IMR-90 (cell line): ENCODE measurements at regions not wholly inside any gene's neighbourhood (a gene's known extent, or its start where the extent isn't known, plus 50 kb on each side); places are given as distances from the start of the nearest gene placed in this dataset.

ENCODE experiments used
- ATAC-seq: fragments of 200-7000 bp; cut with Tn5 transposase; 2 replicates; pipeline ENCODE4 v1.9.1; 2020; ENCODE audit warnings: low read depth, mild to moderate bottlenecking, moderate library complexity
- BruUV-seq: library from RNA; stranded (reverse); fragments of 400-500 nt; replicated peaks from 2 replicates; lab custom pipeline; 2021; lab: Mats Ljungman, UMichigan
- CTCF ChIA-PET: fragments of 300-600 bp; formaldehyde crosslinking; extraction: SDS; loops from one replicate; lab custom pipeline; 2021; ENCODE audit warnings: antibody characterized with exemption; lab: Yijun Ruan, JAX
- POLR2A ChIA-PET: fragments of 300-600 bp; sonication (Branson Sonifier 250); formaldehyde crosslinking; loops from one replicate; lab custom pipeline; 2022; ENCODE audit warnings: antibody characterized with exemption; ENCODE audit not compliant: unreplicated experiment; lab: Charles Lee
- DNase-seq: peaks from one replicate; pipeline ENCODE4 v3.0.0; 2013
- H2AFZ ChIP-seq: replicated peaks from 2 replicates; pipeline ENCODE3; 2013; ENCODE audit warnings: low read length, mild to moderate bottlenecking; ENCODE audit not compliant: poor library complexity
- H2AK5ac ChIP-seq: 2 replicates; pipeline ENCODE4 v1.6.1; 2013; ENCODE audit warnings: low read depth, low read length, inconsistent platforms
- H2AK9ac ChIP-seq: replicated peaks from 2 replicates; pipeline ENCODE3; 2013; ENCODE audit warnings: mild to moderate bottlenecking, low read depth, low read length, moderate library complexity; ENCODE audit not compliant: poor library complexity
- H2BK120ac ChIP-seq: 2 replicates; pipeline ENCODE4 v1.6.1; 2013; ENCODE audit warnings: low read depth, low read length, inconsistent platforms
- H2BK15ac ChIP-seq: 3 replicates; pipeline ENCODE4 v1.6.1; 2013; ENCODE audit warnings: low read depth, low read length, inconsistent platforms
- H2BK20ac ChIP-seq: 2 replicates; pipeline ENCODE4 v1.6.1; 2013; ENCODE audit warnings: low read depth, mild to moderate bottlenecking, inconsistent platforms, low read length, moderate library complexity
- H2BK5ac ChIP-seq: 2 replicates; pipeline ENCODE4 v1.6.1; 2013; ENCODE audit warnings: mild to moderate bottlenecking, low read depth, low read length, inconsistent platforms; ENCODE audit not compliant: poor library complexity, severe bottlenecking
- H3K14ac ChIP-seq: replicated peaks from 2 replicates; pipeline ENCODE4 v1.6.1; 2013; ENCODE audit warnings: low read depth, low read length, inconsistent platforms
- H3K18ac ChIP-seq: 2 replicates; pipeline ENCODE4 v1.6.1; 2013; ENCODE audit warnings: low read depth, low read length, control low read depth
- H3K23ac ChIP-seq: 2 replicates; pipeline ENCODE4 v1.6.1; 2013; ENCODE audit warnings: low read depth, low read length, inconsistent platforms
- H3K27ac ChIP-seq: 2 replicates; pipeline ENCODE4 v1.5.1; 2013; ENCODE audit warnings: mild to moderate bottlenecking, control low read depth, low read length; ENCODE audit not compliant: insufficient read depth
- H3K27me3 ChIP-seq: 2 replicates; pipeline ENCODE4 v1.6.1; 2013; ENCODE audit warnings: low read length; ENCODE audit not compliant: control insufficient read depth, insufficient read depth
- H3K36me3 ChIP-seq: 2 replicates; pipeline ENCODE4 v1.6.1; 2013; ENCODE audit warnings: low read length, mixed read lengths; ENCODE audit not compliant: control insufficient read depth, insufficient read depth
- H3K4ac ChIP-seq: 2 replicates; pipeline ENCODE4 v1.6.1; 2013; ENCODE audit warnings: low read depth, low read length, inconsistent platforms
- H3K4me1 ChIP-seq: 2 replicates; pipeline ENCODE4 v1.6.1; 2013; ENCODE audit warnings: low read length, mixed read lengths; ENCODE audit not compliant: control insufficient read depth, insufficient read depth
- H3K4me2 ChIP-seq: 2 replicates; pipeline ENCODE4 v1.6.1; 2013; ENCODE audit warnings: low read depth, mild to moderate bottlenecking, control low read depth, low read length, moderate library complexity
- H3K4me3 ChIP-seq: 2 replicates; pipeline ENCODE4 v1.5.1; 2013; ENCODE audit warnings: low read depth, mild to moderate bottlenecking, control low read depth, low read length, moderate library complexity; ENCODE audit not compliant: insufficient read depth
- H3K56ac ChIP-seq: 2 replicates; pipeline ENCODE4 v1.6.1; 2013; ENCODE audit warnings: low read length, inconsistent platforms; ENCODE audit not compliant: insufficient read depth; ENCODE audit errors: extremely low read depth
- H3K79me1 ChIP-seq, 2 experiments: 2 replicates each; pipeline ENCODE4 v1.6.1; 2013; ENCODE audit warnings: low read length in 2 of 2, inconsistent platforms in 1 of 2, low read depth in 1 of 2
- H3K9ac ChIP-seq: 2 replicates; pipeline ENCODE4 v1.6.1; 2013; ENCODE audit warnings: low read depth, low read length, control low read depth
- H3K9me1 ChIP-seq: 2 replicates; pipeline ENCODE4 v1.6.1; 2013; ENCODE audit warnings: low read length, inconsistent platforms; ENCODE audit not compliant: insufficient read depth
- H3K9me3 ChIP-seq: 2 replicates; pipeline ENCODE4 v1.6.1; 2013; ENCODE audit warnings: low read length; ENCODE audit not compliant: control insufficient read depth, insufficient read depth
- H4K20me1 ChIP-seq: 2 replicates; pipeline ENCODE4 v1.6.1; 2013; ENCODE audit warnings: low read length, inconsistent platforms; ENCODE audit not compliant: insufficient read depth
- H4K5ac ChIP-seq: 2 replicates; pipeline ENCODE4 v1.6.1; 2013; ENCODE audit warnings: mild to moderate bottlenecking, low read depth, low read length, control low read depth
- H4K8ac ChIP-seq, 2 experiments: 2 replicates each; pipeline ENCODE4 v1.6.1; 2013; ENCODE audit warnings: low read depth in 2 of 2, low read length in 2 of 2, control low read depth in 1 of 2, inconsistent platforms in 1 of 2
- H4K91ac ChIP-seq: 2 replicates; pipeline ENCODE4 v1.6.1; 2013; ENCODE audit warnings: low read depth, low read length, inconsistent platforms; ENCODE audit not compliant: insufficient read depth
- BHLHE40 ChIP-seq: fragments of 150-350 bp; IDR thresholded peaks from 2 replicates; pipeline ENCODE4 v1.6.1; 2016; ENCODE audit warnings: mild to moderate bottlenecking, low read depth, low read length
- CEBPB ChIP-seq: IDR thresholded peaks from 2 replicates; pipeline ENCODE4 v1.6.1; 2012; ENCODE audit warnings: low read depth, low read length, improper control_type of control experiment
- CHD1 ChIP-seq: IDR thresholded peaks from 2 replicates; pipeline ENCODE4 v1.6.1; 2012; ENCODE audit warnings: low read depth, low read length, improper control_type of control experiment
- CTCF ChIP-seq: conservative IDR thresholded peaks from 2 replicates; pipeline ENCODE4 v1.5.1; 2012; ENCODE audit warnings: mild to moderate bottlenecking, low read depth, low read length, improper control_type of control experiment
- ELK1 ChIP-seq: fragments of 150-350 bp; IDR thresholded peaks from 2 replicates; pipeline ENCODE4 v1.6.1; 2016; ENCODE audit warnings: low read depth, mild to moderate bottlenecking, low read length, moderate library complexity, borderline replicate concordance
- MAFK ChIP-seq: IDR thresholded peaks from 2 replicates; pipeline ENCODE4 v1.6.1; 2012; ENCODE audit warnings: low read depth, low read length, improper control_type of control experiment
- NFE2L2 ChIP-seq: fragments of 150-350 bp; IDR thresholded peaks from 2 replicates; pipeline ENCODE4 v1.6.1; 2016; ENCODE audit warnings: low read depth, mild to moderate bottlenecking, low read length
- RAD21 ChIP-seq: IDR thresholded peaks from 2 replicates; pipeline ENCODE4 v1.6.1; 2012; ENCODE audit warnings: low read length, improper control_type of control experiment
- RCOR1 ChIP-seq: IDR thresholded peaks from 2 replicates; pipeline ENCODE4 v1.6.1; 2012; ENCODE audit warnings: mild to moderate bottlenecking, low read length, improper control_type of control experiment; ENCODE audit not compliant: insufficient replicate concordance
- RFX5 ChIP-seq: IDR thresholded peaks from 2 replicates; pipeline ENCODE4 v1.8.0; 2012; ENCODE audit warnings: low read depth, mild to moderate bottlenecking, low read length, moderate library complexity
- SMC3 ChIP-seq: fragments of 150-350 bp; IDR thresholded peaks from 2 replicates; pipeline ENCODE4 v1.6.1; 2016; ENCODE audit warnings: low read depth, mild to moderate bottlenecking, antibody characterized with exemption, low read length, moderate library complexity
- USF2 ChIP-seq: fragments of 150-350 bp; IDR thresholded peaks from 2 replicates; pipeline ENCODE4 v1.6.1; 2017; ENCODE audit warnings: mild to moderate bottlenecking, antibody characterized with exemption, low read length, low read depth
- WGBS, 2 experiments: methylation state at CpG; one replicate each; pipeline versions ENCODE4 v1.1.5 to v1.1.7; 2013; ENCODE audit warnings: missing lambda C conversion rate in 2 of 2; ENCODE audit not compliant: insufficient read length in 1 of 2; ENCODE audit errors: extremely low coverage in 2 of 2; 5-methylcytosine and 5-hydroxymethylcytosine counted together
- dilution Hi-C: fragments of 300-500 bp; cut with HindIII; formaldehyde crosslinking; loops from one replicate; pipeline ENCODE4 v1.14.3; 2018; ENCODE audit warnings: low sequenced_read_pairs; ENCODE audit not compliant: unreplicated experiment
- in situ Hi-C: fragments of 300-500 bp; cut with MboI; formaldehyde crosslinking; loops from 3 replicates; pipeline ENCODE4 v1.14.3; 2019; ENCODE audit warnings: low sequenced_read_pairs, inconsistent platforms, mixed read lengths
- intact Hi-C: fragments of 100-400 bp; cut with micrococcal nuclease; formaldehyde crosslinking; loops from 2 replicates; pipeline ENCODE4 v1.10.0; 2022

GRCh38 chr12:91538418-91538817 is 355.8 kb upstream of the DCN start:
- Histone ChIP-seq H3K9me1 (no peaks in the 10 kb centered on the region), H2AFZ (no peak overlapping the region), H2BK20ac (no peak overlapping the region), H2AK9ac (no peak overlapping the region), H3K4me2 (no peak overlapping the region), H3K36me3 (no peaks in the 10 kb centered on the region), H3K27me3 (no peaks in the 10 kb centered on the region), H3K23ac (no peak overlapping the region), H3K9ac (no peak overlapping the region), H2BK120ac (no peak overlapping the region), H4K5ac (no peak overlapping the region), H3K56ac (no peak overlapping the region), H3K18ac (no peak overlapping the region), H3K4ac (no peak overlapping the region), H3K79me1 (no peaks in the 10 kb centered on the region), H4K20me1 (no peaks in the 10 kb centered on the region), H3K9me3 (no peaks in the 10 kb centered on the region), H2AK5ac (no peak overlapping the region), H3K14ac (no peak overlapping the region), H3K27ac (no peak overlapping the region), H3K4me1 (no peaks in the 10 kb centered on the region), H4K91ac (no peak overlapping the region), H4K8ac (no peak overlapping the region), H2BK5ac (no peak overlapping the region), H3K4me3 (no peak overlapping the region), H2BK15ac (no peak overlapping the region)
- DNase-seq (no peak), ATAC-seq (no peak)
- BruUV-seq: no TSS peak
- dilution Hi-C loops: no loop called here
- intact Hi-C loops: no loop called here
- ChIA-PET CTCF (interaction anchor here (0.6 kb wide), 1 partner anchor 296 kb away, joined by 3 read pairs; no protein-coding TSS in a partner anchor), POLR2A (no interaction called here)
- in situ Hi-C loops: no loop called here
- no peak for TF ChIP-seq CHD1
- no peak for TF ChIP-seq CTCF
- TF ChIP-seq SMC3: no peak
- no peak for TF ChIP-seq BHLHE40
- no peak for TF ChIP-seq RCOR1
- no peak for TF ChIP-seq MAFK
- no peak for TF ChIP-seq CEBPB
- no peak for TF ChIP-seq RAD21
- no peak for TF ChIP-seq NFE2L2
- TF ChIP-seq RFX5: no peak
- TF ChIP-seq USF2: no peak
- no peak for TF ChIP-seq ELK1
- WGBS, 2 experiments: no CpG with 5 or more reads among the region's 4 CpGs
